GM19397 (cell line): ENCODE measurements at regions not wholly inside any gene's neighbourhood (a gene's known extent, or its start where the extent isn't known, plus 50 kb on each side); places are given as distances from the start of the nearest gene placed in this dataset.
A peak's percentile ranks its signal among the peaks of the same experiment; 100 is the strongest.

ENCODE experiments used
- ATAC-seq: cut with Tn5 transposase; IDR thresholded peaks from one replicate; pipeline ENCODE4 v1.9.1; 2021; ENCODE audit warnings: mild to moderate bottlenecking, moderate library complexity; ENCODE audit not compliant: unreplicated experiment

- no peak for ATAC-seq
Measured at GRCh38 chr6:91761621-91762020, 1174.7 kb upstream of the MAP3K7 start.

GRCh38 chr6:91754691-91755090 is 1167.8 kb upstream of the MAP3K7 start:
- no peak for ATAC-seq

- no peak for ATAC-seq
Measured at GRCh38 chr6:91751526-91751925, 1164.7 kb upstream of the MAP3K7 start.

- no peak for ATAC-seq
Measured at GRCh38 chr6:91744566-91744965, 1157.7 kb upstream of the MAP3K7 start.

GRCh38 chr6:91743756-91744155 is 1156.9 kb upstream of the MAP3K7 start:
- ATAC-seq: no peak

GRCh38 chr6:91731939-91732338 is 1145.1 kb upstream of the MAP3K7 start:
- no peak for ATAC-seq

- ATAC-seq: no peak
Measured at GRCh38 chr6:91730710-91731109, 1143.8 kb upstream of the MAP3K7 start.

- no peak for ATAC-seq
Measured at GRCh38 chr6:91720324-91720723, 1133.5 kb upstream of the MAP3K7 start.

GRCh38 chr6:91719414-91719813 is 1132.5 kb upstream of the MAP3K7 start:
- ATAC-seq: no peak

GRCh38 chr6:91718198-91718597 is 1131.3 kb upstream of the MAP3K7 start:
- ATAC-seq: peak; percentile 76

- no peak for ATAC-seq
Measured at GRCh38 chr6:91717094-91717493, 1130.2 kb upstream of the MAP3K7 start.

- ATAC-seq: no peak
Measured at GRCh38 chr6:91716361-91716760, 1129.5 kb upstream of the MAP3K7 start.

GRCh38 chr6:91715171-91715805 is 1128.4 kb upstream of the MAP3K7 start:
- ATAC-seq: no peak

- no peak for ATAC-seq
Measured at GRCh38 chr6:91713911-91714310, 1127.0 kb upstream of the MAP3K7 start.

- no peak for ATAC-seq
Measured at GRCh38 chr6:91711518-91711917, 1124.6 kb upstream of the MAP3K7 start.

- no peak for ATAC-seq
Measured at GRCh38 chr6:91710342-91710741, 1123.5 kb upstream of the MAP3K7 start.

GRCh38 chr6:91708534-91708933 is 1121.7 kb upstream of the MAP3K7 start:
- no peak for ATAC-seq

- ATAC-seq: no peak
Measured at GRCh38 chr6:91705646-91706045, 1118.8 kb upstream of the MAP3K7 start.

GRCh38 chr6:91704531-91704930 is 1117.7 kb upstream of the MAP3K7 start:
- no peak for ATAC-seq

- ATAC-seq: no peak
Measured at GRCh38 chr6:91697010-91697695, 1110.3 kb upstream of the MAP3K7 start.

- no peak for ATAC-seq
Measured at GRCh38 chr6:91695221-91695620, 1108.3 kb upstream of the MAP3K7 start.

- ATAC-seq: no peak
Measured at GRCh38 chr6:91694016-91694654, 1107.3 kb upstream of the MAP3K7 start.
